ENCODE measurements at regions not wholly inside any gene's neighbourhood (a gene's known extent, or its start where the extent isn't known, plus 50 kb on each side); places are given as distances from the start of the nearest gene placed in this dataset.

GRCh38 chr13:50071379-50071778 lies 56.1 kb downstream of the KCNRG start:
- DNase-seq (ENCODE audit: low spot score), result no peak

DNA sequence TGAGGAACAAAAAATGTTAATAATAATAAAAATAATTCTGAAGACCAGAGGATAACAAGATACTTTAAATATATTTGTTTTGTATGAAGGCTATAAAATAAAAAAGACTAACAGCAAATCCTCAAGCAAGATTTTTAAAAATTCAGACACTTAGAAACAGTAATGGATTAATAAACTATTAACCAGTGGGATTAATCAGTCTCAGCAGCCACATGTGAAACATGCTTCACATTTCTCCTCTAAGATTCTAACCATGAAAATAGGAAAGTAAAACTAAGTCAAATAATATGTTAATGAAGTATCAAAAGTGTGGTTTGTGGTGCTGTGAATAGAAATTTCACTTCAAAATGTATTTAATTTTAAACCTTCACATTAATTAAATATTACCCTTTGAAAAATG lies 57.4 kb downstream of the KCNRG start:
- DNase-seq (ENCODE audit: low spot score), result no peak

GRCh38 chr13:50073340-50073739 lies 58.1 kb downstream of the KCNRG start:
- DNase-seq (ENCODE audit: low spot score), result no peak

DNA sequence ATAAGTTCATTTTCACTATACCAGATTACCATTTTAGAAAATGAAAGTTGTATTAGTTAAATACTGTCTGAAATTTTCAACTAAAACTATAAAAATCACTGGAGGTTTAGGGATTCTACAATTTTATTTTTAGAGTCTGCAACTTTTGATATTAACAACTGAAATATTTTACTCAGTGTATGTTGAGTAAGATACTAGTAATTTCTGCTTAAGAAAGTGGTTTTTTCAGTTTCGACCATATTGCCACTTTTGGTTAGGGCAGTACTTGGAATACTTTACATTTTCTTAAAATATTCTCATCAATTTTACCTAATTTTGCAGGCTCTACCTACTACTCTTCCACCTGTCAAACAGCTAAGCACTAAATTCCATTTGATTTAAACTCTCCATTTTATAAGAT lies 59.6 kb downstream of the KCNRG start:
- DNase-seq (ENCODE audit: low spot score), result peak; percentile 34

DNA sequence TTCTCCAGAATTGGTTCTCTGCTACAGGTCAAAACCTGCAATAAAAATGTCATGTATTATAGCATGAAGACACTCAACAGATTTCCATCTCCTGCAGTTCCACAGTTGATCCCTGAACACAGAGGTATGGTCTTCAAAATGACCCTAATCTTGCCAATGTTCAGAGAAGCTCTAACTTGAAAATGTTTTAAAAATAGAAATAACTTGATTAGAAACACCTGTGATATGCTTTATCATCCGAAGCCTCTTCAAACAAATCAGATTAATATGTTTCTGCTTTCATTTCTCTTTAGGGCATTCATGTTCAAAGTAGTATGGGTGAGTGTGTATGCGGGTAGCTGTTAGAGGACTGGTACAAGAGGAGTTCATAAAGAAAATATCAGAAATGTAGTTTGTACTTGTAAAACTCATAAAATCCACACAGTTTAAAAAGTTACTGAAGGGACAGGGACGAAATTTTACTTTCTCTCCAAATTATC lies 60.4 kb downstream of the KCNRG start:
- DNase-seq (ENCODE audit: low spot score), result no peak

- no peak for DNase-seq (ENCODE audit: low spot score)
These were observed 62.2 kb downstream of the KCNRG start for GRCh38 chr13:50077431-50077830.

GRCh38 chr13:50078231-50078894 lies 63.1 kb downstream of the KCNRG start:
- DNase-seq (ENCODE audit: low spot score), result no peak

GRCh38 chr13:50078895-50079654 lies 63.8 kb downstream of the KCNRG start:
- DNase-seq (ENCODE audit: low spot score), result no peak

DNA sequence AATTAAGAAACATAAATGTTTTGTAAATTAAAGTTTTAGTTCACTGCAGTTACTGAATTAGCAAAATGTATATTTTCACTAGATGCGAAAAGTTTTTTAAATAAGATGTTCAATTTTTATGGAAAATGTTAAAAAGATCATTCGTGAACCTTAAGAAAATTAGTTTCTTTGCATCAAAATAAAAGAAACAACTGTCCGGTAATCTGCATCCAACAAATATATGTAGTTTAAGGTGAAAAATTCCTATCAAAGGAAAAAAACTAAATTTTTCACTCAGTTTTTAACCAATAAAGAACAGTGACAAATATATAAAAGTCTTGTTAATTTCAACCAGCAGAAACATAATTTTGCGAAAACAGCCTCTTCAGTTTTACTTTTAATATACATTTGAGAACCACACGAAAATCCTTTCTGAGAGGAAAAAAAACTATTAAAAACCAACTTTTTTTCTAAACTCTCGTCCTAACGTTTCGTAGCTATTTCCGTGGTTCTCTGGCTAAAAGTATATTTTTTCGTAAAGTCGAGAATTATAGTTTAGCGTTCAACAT lies 64.5 kb downstream of the KCNRG start:
- no peak for DNase-seq (ENCODE audit: low spot score)

GRCh38 chr13:50080203-50080910 lies 65.1 kb downstream of the KCNRG start:
- DNase-seq (ENCODE audit: low spot score), result peak; percentile 29

GRCh38 chr13:50080911-50081678 lies 65.9 kb downstream of the KCNRG start:
- peak; percentile 42 for DNase-seq (ENCODE audit: low spot score)

GRCh38 chr13:50081679-50082425 lies 66.6 kb downstream of the KCNRG start:
- peak; percentile 99 for DNase-seq (ENCODE audit: low spot score)

DNA sequence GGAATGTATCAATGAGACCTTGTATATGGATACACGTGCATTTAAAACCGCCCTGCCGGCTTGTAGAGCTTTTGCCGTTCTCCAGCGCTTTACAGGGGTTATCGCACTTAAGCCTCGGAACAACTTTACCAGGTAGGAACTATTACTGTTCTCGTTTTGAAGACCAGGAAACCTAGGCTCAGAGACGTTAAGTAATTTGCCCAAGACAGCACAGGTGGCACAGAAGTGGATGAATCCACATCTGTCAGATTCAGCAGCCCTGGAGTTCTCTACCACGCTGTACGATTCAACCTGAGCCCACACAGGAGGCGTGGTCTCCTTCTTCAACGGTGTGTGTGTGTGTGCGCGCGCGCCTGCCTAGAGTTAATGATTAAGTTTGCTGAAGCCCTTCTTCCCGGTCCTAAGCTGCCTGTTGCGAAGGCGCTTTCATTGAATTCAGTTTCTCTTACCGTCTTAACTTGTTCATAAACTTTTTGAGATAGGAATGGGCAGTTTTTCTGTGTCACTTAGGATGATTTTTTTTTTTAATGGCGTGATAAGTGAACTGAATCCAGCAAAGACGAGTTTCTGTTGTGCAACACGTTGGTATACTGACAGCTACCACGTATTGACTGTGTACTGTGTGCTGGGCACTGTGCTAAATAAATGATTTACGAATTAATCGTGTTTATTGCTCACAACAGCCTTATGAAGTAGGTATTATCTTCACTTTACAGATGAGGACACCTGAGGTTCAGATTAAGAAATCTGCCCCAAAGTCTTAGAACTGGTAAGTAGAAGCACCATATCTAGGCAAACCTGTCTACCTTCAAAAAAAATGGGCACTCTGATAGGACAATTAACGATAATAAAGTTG lies 67.4 kb downstream of the KCNRG start:
- DNase-seq (ENCODE audit: low spot score), result peak; percentile 80

DNA sequence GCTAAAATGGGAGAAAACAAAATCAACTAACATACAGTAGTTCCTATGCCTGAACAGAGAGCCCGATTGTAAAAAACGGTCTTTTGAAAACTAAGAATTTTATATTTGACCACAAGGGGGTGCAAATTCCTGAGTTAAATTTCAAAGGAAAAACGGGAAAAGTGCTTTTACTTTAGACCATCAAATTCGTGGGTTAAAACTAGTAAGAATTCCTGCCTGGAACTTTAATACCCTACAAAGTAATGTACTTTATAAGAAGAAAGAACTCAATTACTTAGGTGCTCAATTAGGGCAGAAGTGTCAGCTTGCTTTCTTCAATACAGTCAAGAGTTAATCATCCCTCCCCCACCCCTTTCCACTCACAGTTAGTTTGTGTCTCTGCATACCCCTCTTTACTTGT lies 69.8 kb downstream of the KCNRG start:
- DNase-seq (ENCODE audit: low spot score), result no peak

- no peak for DNase-seq (ENCODE audit: low spot score)
These were observed 74.4 kb downstream of the KCNRG start for GRCh38 chr13:50089633-50090032.

DNA sequence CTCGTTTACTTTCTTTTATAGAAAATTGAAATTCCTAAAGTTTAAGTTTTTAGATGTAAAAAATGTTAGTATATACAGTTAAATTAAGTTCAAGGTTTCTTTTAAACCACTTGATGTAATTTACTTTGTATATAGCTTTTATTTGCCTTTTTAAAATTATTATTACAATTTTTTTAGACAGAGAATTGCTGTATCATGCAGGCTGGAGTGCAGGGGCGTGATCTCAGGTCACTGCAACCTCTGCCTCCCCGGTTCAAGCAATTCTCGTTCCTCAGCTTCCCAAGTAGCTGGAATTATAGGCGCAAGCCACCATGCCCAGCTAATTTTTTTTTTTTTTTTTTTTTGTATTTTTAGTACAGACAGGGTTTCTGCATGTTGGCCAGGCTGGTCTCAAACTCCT lies 75.0 kb downstream of the KCNRG start:
- DNase-seq (ENCODE audit: low spot score), result no peak

GRCh38 chr13:50094615-50095293 lies 79.5 kb downstream of the KCNRG start:
- no peak for DNase-seq (ENCODE audit: low spot score)

- DNase-seq (ENCODE audit: low spot score), result no peak
These were observed 83.4 kb downstream of the KCNRG start for GRCh38 chr13:50098693-50099092.

- no peak for DNase-seq (ENCODE audit: low spot score)
These were observed 84.2 kb downstream of the KCNRG start for GRCh38 chr13:50099473-50099872.

GRCh38 chr13:50101590-50101989 lies 86.3 kb downstream of the KCNRG start:
- DNase-seq (ENCODE audit: low spot score), result no peak
